HG03280 (cell line): ENCODE measurements at regions not wholly inside any gene's neighbourhood (a gene's known extent, or its start where the extent isn't known, plus 50 kb on each side); places are given as distances from the start of the nearest gene placed in this dataset.
"Not testable (repeated sequence)": the region's sequence is repeated elsewhere in the genome, so short reads cannot be mapped to it uniquely, and the experiment has no call there.

ENCODE experiments used
- ATAC-seq: cut with Tn5 transposase; IDR thresholded peaks from one replicate; pipeline ENCODE4 v1.9.1; 2021; ENCODE audit warnings: mild to moderate bottlenecking, moderate library complexity; ENCODE audit not compliant: unreplicated experiment

DNA sequence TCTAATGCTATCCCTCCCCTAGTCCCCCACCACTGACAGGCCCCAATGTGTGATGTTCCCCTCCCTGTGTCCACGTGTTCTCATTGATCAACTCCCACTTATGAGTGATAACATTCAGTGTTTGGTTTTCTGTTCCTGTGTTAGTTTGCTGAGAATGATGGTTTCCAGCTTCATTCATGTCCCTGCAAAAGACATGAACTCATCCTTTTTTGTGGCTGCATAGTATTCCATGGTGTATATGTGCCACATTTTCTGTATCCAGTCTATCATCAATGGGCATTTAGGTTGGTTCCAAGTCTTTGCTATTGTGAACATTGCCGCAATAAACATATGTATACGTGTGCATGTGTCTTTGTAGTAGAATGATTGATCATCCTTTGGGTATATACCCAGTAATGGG is 153.1 kb downstream of the OR13H1 start:
- not testable (repeated sequence) for ATAC-seq

GRCh38 chrX:131703646-131704045 is 159.8 kb downstream of the OR13H1 start:
- ATAC-seq: no peak

DNA sequence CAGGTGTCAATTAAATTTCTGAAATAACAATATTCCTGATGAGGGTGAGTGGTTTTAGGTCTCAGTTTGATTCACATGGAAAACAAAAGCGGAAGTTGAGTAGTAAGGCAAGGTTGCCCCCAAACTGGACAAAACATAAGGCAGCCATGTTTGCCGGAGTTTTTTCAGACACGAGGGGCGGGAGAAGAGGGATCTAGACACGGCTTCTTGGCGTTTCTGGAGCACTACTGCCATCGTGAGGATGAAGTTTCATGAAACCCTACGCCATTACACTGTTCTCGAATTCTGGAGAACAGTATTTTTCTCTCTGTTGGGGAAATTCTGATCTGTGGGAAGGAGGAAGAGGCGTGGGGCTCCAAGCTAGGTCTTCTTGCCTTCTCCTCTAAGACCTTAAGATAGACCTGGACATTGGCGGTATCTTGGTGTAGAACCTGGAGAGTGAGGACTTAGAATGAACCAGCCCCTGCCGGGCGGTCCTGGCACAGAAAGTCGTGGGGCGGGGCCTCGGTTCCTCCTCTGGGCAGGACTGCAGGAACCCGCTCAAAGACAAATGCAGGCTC is 160.3 kb downstream of the OR13H1 start:
- no peak for ATAC-seq

DNA sequence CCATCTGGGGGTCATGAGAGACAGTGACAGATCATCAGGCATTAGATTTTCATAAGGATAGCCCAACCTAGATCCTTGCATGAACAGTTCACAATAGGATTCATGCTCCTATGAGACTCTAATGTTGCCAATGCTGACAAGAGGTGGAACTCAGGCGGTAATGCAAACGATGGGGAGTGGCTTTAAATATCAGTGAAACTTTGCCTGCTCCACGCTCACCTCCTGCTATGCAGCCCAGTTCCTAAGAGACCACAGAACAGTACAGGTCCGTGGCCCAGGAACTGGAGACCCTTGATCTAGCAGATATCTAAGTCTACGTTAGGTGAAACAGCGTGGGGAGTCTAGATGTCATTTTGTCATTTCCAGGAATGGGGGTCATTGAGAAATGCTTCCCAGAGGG is 165.7 kb downstream of the OR13H1 start:
- ATAC-seq: no peak

DNA sequence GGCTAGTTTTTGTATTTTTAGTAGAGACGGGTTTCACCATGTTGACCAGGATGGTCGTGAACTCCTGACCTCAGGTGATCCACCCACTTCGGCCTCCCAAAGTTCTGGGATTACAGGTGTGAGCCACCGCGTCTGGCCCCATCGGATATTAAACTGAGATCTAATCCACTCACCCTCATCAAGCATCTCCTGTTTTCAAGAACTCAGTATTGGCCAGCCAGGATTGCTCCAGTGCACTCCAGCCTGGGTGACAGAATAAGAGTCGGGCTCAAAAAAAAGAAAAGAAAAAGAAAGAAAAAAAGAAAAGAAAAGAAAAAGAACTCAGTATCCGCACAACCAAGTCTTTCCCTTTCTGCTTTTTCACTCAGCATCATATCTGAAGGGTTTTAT is 167.6 kb downstream of the OR13H1 start:
- no peak for ATAC-seq

GRCh38 chrX:131723646-131724045 is 179.8 kb downstream of the OR13H1 start:
- ATAC-seq: no peak

- ATAC-seq: no peak
Observed at GRCh38 chrX:131724292-131724691, 180.4 kb downstream of the OR13H1 start.

GRCh38 chrX:131725001-131725654 is 181.3 kb downstream of the OR13H1 start:
- no peak for ATAC-seq

DNA sequence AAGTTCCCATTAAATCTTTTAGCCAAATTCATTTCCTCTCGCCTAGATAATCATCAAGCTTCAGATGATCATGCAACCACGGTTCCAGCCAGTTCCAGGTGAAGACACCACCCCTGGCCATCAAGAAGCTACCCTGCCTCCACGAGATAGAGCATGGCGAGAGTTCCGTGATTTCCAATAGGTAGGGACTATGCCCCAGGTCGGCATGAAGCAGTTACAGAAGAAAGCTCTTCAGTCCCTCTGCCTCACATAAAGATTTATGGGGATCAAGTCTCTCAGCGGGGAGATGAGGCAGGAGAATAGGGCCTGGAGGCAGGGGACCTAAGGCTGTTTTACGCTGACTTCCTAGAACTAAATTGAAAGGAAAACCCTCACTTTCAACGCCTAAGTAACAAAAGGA is 183.9 kb downstream of the OR13H1 start:
- no peak for ATAC-seq

GRCh38 chrX:131728295-131729145 is 184.6 kb downstream of the OR13H1 start:
- no peak for ATAC-seq

- no peak for ATAC-seq
Observed at GRCh38 chrX:131729295-131729694, 185.4 kb downstream of the OR13H1 start.

GRCh38 chrX:131734621-131735020 is 190.7 kb downstream of the OR13H1 start:
- no peak for ATAC-seq

DNA sequence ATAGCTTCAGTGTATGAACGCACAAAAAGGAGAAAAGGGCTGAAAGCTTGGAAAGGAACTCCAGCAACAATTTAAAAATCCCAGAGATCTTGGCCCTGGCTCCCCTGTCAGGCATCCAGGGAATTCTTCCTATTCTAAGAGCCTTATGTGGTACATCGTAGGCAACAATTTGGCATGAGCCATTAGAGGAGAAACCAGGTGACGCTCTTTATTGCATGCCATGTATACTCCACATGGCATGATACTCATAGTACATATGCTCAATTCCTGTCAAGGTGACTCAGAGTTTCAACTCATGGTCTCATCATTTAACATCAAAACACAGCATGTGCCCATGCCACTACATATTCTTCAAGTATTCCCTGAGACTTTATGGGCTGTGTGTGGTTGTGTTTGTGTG is 191.3 kb downstream of the OR13H1 start:
- ATAC-seq: no peak

DNA sequence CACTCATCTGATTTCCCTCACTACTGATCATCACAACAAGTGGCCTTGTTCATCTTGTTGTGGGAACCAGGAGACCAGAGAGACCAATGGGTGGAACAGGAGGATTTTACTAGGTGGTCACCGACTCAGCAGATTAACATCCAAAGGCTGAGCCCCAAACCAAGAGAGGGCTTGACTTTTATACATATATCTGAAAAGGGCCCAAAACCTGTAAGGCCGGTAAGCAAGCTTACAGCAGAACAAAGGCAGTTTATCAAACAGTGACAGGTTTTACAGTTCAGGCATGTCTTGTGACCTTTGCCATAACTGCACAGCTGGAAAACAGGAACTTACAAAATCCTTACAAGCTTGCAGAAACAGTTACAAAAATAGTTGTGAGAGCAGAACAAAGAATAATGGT is 195.9 kb downstream of the OR13H1 start:
- ATAC-seq: no peak

GRCh38 chrX:131741103-131741581 is 197.3 kb downstream of the OR13H1 start:
- no peak for ATAC-seq

- no peak for ATAC-seq
Observed at GRCh38 chrX:131745942-131746489, 202.1 kb downstream of the OR13H1 start.

- no peak for ATAC-seq
Observed at GRCh38 chrX:131746491-131746968, 202.7 kb downstream of the OR13H1 start.

DNA sequence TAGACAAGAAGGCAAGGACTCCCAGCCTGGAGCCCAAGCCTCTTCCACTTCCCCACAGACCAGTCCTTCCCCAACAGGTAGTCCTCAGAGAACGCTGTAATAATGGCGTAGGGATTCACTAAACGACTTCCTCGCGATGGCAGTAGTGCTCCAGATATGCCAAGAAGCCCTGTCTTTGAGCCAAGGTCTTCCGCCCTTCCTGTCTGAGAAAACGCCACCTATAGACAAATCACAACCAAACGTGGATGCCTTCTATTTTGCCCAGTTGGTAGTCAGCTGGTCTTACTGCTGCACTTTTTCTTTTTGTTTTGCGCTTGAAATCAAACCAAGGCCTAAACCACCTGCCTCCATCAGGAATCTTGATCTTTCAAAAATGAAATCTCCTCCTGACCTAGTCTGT is 203.3 kb downstream of the OR13H1 start:
- no peak for ATAC-seq

DNA sequence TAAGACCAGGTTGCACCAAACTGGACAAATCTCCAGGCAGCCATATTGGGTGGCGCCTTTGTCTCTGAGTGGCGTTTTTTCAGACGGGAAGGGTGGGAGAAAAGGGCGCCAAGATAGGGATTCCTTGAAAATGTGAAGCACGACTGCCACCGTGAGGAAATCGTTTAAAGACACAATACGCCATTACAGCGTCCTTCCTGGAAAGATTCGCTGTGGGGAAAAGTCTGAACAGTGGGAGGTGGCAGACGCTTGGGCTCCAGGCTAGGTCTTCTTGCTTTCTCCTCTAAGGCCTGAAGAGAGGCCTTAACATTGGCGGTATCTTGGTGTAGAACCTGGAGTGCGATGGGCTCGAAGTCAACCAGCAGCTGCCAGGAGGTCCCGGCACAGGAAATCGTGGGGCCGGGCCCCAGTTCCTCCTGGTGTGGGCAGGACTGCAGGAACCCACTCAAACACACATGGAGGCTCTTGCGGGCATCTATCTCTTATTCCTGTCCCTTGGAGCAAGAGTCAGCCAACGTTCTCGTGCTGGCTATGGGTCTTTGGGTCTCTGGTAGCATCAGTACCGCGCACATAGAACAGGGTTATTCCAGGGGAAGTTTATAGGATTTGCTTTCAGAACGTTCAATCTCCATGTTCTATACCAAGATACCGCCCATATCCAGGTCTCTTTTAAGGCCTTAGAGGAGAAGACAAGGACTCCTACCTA is 208.8 kb downstream of the OR13H1 start:
- no peak for ATAC-seq

GRCh38 chrX:131762802-131763234 is 218.9 kb downstream of the OR13H1 start:
- ATAC-seq: no peak

GRCh38 chrX:131763674-131764073 is 219.8 kb downstream of the OR13H1 start:
- no peak for ATAC-seq
